Stomach (tissue), 8 donors: ENCODE measurements at regions not wholly inside any gene's neighbourhood (a gene's known extent, or its start where the extent isn't known, plus 50 kb on each side); places are given as distances from the start of the nearest gene placed in this dataset.

Experiments
- DNase-seq, 2 donors: peaks; one replicate each; pipeline versions ENCODE4 v3.0.0 to v3.0.0-alpha.2; 2013 to 2019
- H3K27ac ChIP-seq, 5 donors: fragments of 200-600 bp in 4 of 5; sonication (generic) in 4 of 5; one replicate each; pipeline ENCODE4 v1.5.1; 2013 to 2019; ENCODE audit warnings: mild to moderate bottlenecking in 1 of 5, moderate library complexity in 1 of 5
- H3K27me3 ChIP-seq, 3 donors: fragments of 200-600 bp; sonication (generic); one replicate each; pipeline ENCODE4 v1.5.1; 2017 to 2019; ENCODE audit warnings: mixed run types in 1 of 3
- H3K36me3 ChIP-seq, 4 donors: fragments of 200-600 bp; sonication (generic); 1 replicate in 3 of 4; 2 replicates in 1 of 4; pipeline ENCODE4 v1.5.1; 2016 to 2019
- H3K4me1 ChIP-seq, 4 donors: fragments of 200-600 bp; sonication (generic); one replicate each; pipeline ENCODE4 v1.5.1; 2016 to 2019
- H3K4me3 ChIP-seq, 4 donors: fragments of 200-600 bp; sonication (generic) in 3 of 4; one replicate each; pipeline ENCODE4 v1.5.1; 2016 to 2019; ENCODE audit warnings: mild to moderate bottlenecking in 1 of 4
- H3K9me3 ChIP-seq, 4 donors: fragments of 200-600 bp; sonication (generic); one replicate each; pipeline ENCODE4 v1.5.1; 2016 to 2019
- CTCF ChIP-seq, 7 experiments: fragments of 450-650 bp in 4 of 7; fragments of 200-600 bp in 3 of 7; sonication (generic) in 3 of 7; IDR thresholded peaks; one replicate each; pipeline ENCODE4 v1.5.1; 2016 to 2019; ENCODE audit warnings: antibody characterized with exemption in 7 of 7, control low read depth in 2 of 7, mild to moderate bottlenecking in 1 of 7
- EP300 ChIP-seq: sonication (generic); formaldehyde crosslinking; IDR thresholded peaks from one replicate; pipeline ENCODE4 v1.6.1; 2017; ENCODE audit warnings: antibody characterized with exemption
- POLR2A ChIP-seq, 4 donors: fragments of 450-650 bp; IDR thresholded peaks; one replicate each; pipeline ENCODE4 v1.6.1; 2016; ENCODE audit warnings: antibody characterized with exemption in 4 of 4, control low read depth in 2 of 4, mild to moderate bottlenecking in 1 of 4, moderate library complexity in 1 of 4
- POLR2AphosphoS5 ChIP-seq, 3 donors: sonication (generic); formaldehyde crosslinking; IDR thresholded peaks; one replicate each; pipeline ENCODE4 v1.6.1; 2016; ENCODE audit warnings: antibody characterized with exemption in 3 of 3
- WGBS, 5 donors: extraction: QIAGEN DNeasy Blood & Tissue Kit in 3 of 5; methylation state at CpG; one replicate each; pipeline versions ENCODE4 v1.1.5 to v1.1.7; 2013 to 2018; 5-methylcytosine and 5-hydroxymethylcytosine counted together
- intact Hi-C: fragments of 100-400 bp; cut with DNase I; formaldehyde crosslinking; loops from one replicate; pipeline ENCODE4 v1.15.1; 2023; ENCODE audit warnings: low total_unique reads
- donor health status: healthy with polysubstance abuse.
- donor health status: Bipolar disorder and iron deficiency.
- donor health status: healthy.

- H3K4me1 ChIP-seq = no peaks in the 10 kb centered on the region
- intact Hi-C loops = no loop called here
- 84 to 95% (median 91%) methylated on average over 2 of the region's 2 CpGs for WGBS, 5 donors
- no peak for DNase-seq
- no peak overlapping the region for H3K27ac ChIP-seq
- no peaks in the 10 kb centered on the region for H3K36me3 ChIP-seq
- H3K27me3 ChIP-seq = no peaks in the 10 kb centered on the region
- no peak overlapping the region for H3K4me3 ChIP-seq
- H3K9me3 ChIP-seq = peaks cover 0 to 4% (median 0%) of the 10 kb centered on the region in 4 donors
- TF ChIP-seq CTCF (IDR thresholded peaks at IDR 0.05) (no peak), EP300 (no peak), POLR2A (IDR thresholded peaks at IDR 0.05) (no peak), POLR2AphosphoS5 (IDR thresholded peaks at IDR 0.05) (no peak)
These were observed 346.5 kb upstream of the PROX1 start for GRCh38 chr1:213641312-213641711.

GRCh38 chr1:213643360-213643759 is 344.4 kb upstream of the PROX1 start:
- TF ChIP-seq EP300 (no peak), POLR2AphosphoS5 (IDR thresholded peaks at IDR 0.05) (no peak), CTCF (IDR thresholded peaks at IDR 0.05) (no peak), POLR2A (IDR thresholded peaks at IDR 0.05) (no peak)
- no peak for DNase-seq
- no peak overlapping the region for H3K4me3 ChIP-seq
- no peaks in the 10 kb centered on the region for H3K27me3 ChIP-seq
- H3K27ac ChIP-seq = no peak overlapping the region
- intact Hi-C loops = no loop called here
- H3K36me3 ChIP-seq = no peaks in the 10 kb centered on the region
- H3K9me3 ChIP-seq = no peaks in the 10 kb centered on the region
- H3K4me1 ChIP-seq = no peaks in the 10 kb centered on the region

GRCh38 chr1:213647864-213648650 is 339.7 kb upstream of the PROX1 start:
- no peaks in the 10 kb centered on the region for H3K27me3 ChIP-seq
- no peak for TF ChIP-seq EP300
- no peak for TF ChIP-seq POLR2A (IDR thresholded peaks at IDR 0.05)
- TF ChIP-seq POLR2AphosphoS5 (IDR thresholded peaks at IDR 0.05) = no peak
- no peak for TF ChIP-seq CTCF (IDR thresholded peaks at IDR 0.05)
- H3K4me3 ChIP-seq = no peak overlapping the region
- H3K4me1 ChIP-seq = no peaks in the 10 kb centered on the region
- H3K9me3 ChIP-seq = no peaks in the 10 kb centered on the region
- intact Hi-C loops = no loop called here
- H3K36me3 ChIP-seq = no peaks in the 10 kb centered on the region
- DNase-seq = no peak
- WGBS, 5 donors = 43 to 60% (median 50%) methylated on average over 2 of the region's 2 CpGs
- no peak overlapping the region for H3K27ac ChIP-seq

GRCh38 chr1:213649373-213649772 is 338.4 kb upstream of the PROX1 start:
- H3K9me3 ChIP-seq = no peaks in the 10 kb centered on the region
- H3K4me1 ChIP-seq = no peaks in the 10 kb centered on the region
- TF ChIP-seq POLR2AphosphoS5 (IDR thresholded peaks at IDR 0.05) (no peak), POLR2A (IDR thresholded peaks at IDR 0.05) (no peak), CTCF (IDR thresholded peaks at IDR 0.05) (no peak), EP300 (no peak)
- no peaks in the 10 kb centered on the region for H3K27me3 ChIP-seq
- DNase-seq = no peak
- no peaks in the 10 kb centered on the region for H3K36me3 ChIP-seq
- 35 to 62% (median 46%) methylated on average over 10 of the region's 10 CpGs for WGBS, 5 donors
- H3K27ac ChIP-seq = no peak overlapping the region
- intact Hi-C loops = no loop called here
- no peak overlapping the region for H3K4me3 ChIP-seq
